H9 (cell line): ENCODE measurements at regions not wholly inside any gene's neighbourhood (a gene's known extent, or its start where the extent isn't known, plus 50 kb on each side); places are given as distances from the start of the nearest gene placed in this dataset.

Experiments
- DNase-seq: peaks from one replicate; pipeline ENCODE4 v3.0.0-alpha.2; 2017
- H2AFZ ChIP-seq: one replicate; pipeline ENCODE4 v1.6.1; 2013; ENCODE audit warnings: mild to moderate bottlenecking, low read length, control low read depth, moderate library complexity
- H2AK5ac ChIP-seq: 2 replicates; pipeline ENCODE4 v1.6.1; 2013; ENCODE audit warnings: low read length, control low read depth, mixed read lengths; ENCODE audit not compliant: insufficient read length
- H2BK120ac ChIP-seq: one replicate; pipeline ENCODE4 v1.6.1; 2013; ENCODE audit warnings: low read depth, mild to moderate bottlenecking, low read length, control low read depth, inconsistent platforms; ENCODE audit not compliant: poor library complexity, severe bottlenecking
- H2BK12ac ChIP-seq: 2 replicates; pipeline ENCODE4 v1.6.1; 2013; ENCODE audit warnings: low read length, control low read depth, mixed read lengths, low read depth; ENCODE audit not compliant: insufficient read length
- H2BK15ac ChIP-seq: 2 replicates; pipeline ENCODE4 v1.6.1; 2013; ENCODE audit warnings: low read depth, low read length, control low read depth
- H2BK20ac ChIP-seq: one replicate; pipeline ENCODE4 v1.6.1; 2013; ENCODE audit warnings: low read depth, mild to moderate bottlenecking, low read length, control low read depth, inconsistent platforms; ENCODE audit not compliant: poor library complexity, severe bottlenecking
- H2BK5ac ChIP-seq: 2 replicates; pipeline ENCODE4 v1.6.1; 2013; ENCODE audit warnings: low read length, control low read depth, mixed read lengths; ENCODE audit not compliant: insufficient read length
- H3K14ac ChIP-seq: 2 replicates; pipeline ENCODE4 v1.6.1; 2013; ENCODE audit warnings: low read length, control low read depth; ENCODE audit not compliant: insufficient read depth
- H3K18ac ChIP-seq: 2 replicates; pipeline ENCODE4 v1.6.1; 2013; ENCODE audit warnings: low read depth, mild to moderate bottlenecking, mixed read lengths, low read length, control low read depth; ENCODE audit not compliant: insufficient read length
- H3K23ac ChIP-seq: 2 replicates; pipeline ENCODE4 v1.6.1; 2013; ENCODE audit warnings: low read length, control low read depth, mixed read lengths, low read depth; ENCODE audit not compliant: insufficient read length
- H3K23me2 ChIP-seq: 2 replicates; pipeline ENCODE4 v1.6.1; 2013; ENCODE audit warnings: low read depth, mild to moderate bottlenecking, mixed read lengths, low read length, control low read depth; ENCODE audit not compliant: insufficient read length, poor library complexity, severe bottlenecking
- H3K27ac ChIP-seq: 2 replicates; pipeline ENCODE4 v1.5.1; 2013; ENCODE audit warnings: low read length, control low read depth, mixed read lengths, low read depth; ENCODE audit not compliant: insufficient read length
- H3K27me3 ChIP-seq: 2 replicates; pipeline ENCODE4 v1.6.1; 2013; ENCODE audit warnings: low read length, control low read depth, inconsistent platforms; ENCODE audit not compliant: insufficient read depth
- H3K4ac ChIP-seq: 2 replicates; pipeline ENCODE4 v1.6.1; 2013; ENCODE audit warnings: low read depth, mild to moderate bottlenecking, control low read depth, inconsistent platforms, low read length, moderate library complexity
- H3K4me1 ChIP-seq: 2 replicates; pipeline ENCODE4 v1.6.1; 2013; ENCODE audit warnings: low read length, control low read depth, inconsistent platforms; ENCODE audit not compliant: insufficient read depth
- H3K4me2 ChIP-seq: 2 replicates; pipeline ENCODE4 v1.6.1; 2013; ENCODE audit warnings: low read length, control low read depth, mixed read lengths; ENCODE audit not compliant: insufficient read length, insufficient read depth
- H3K56ac ChIP-seq: 2 replicates; pipeline ENCODE4 v1.6.1; 2013; ENCODE audit warnings: low read depth, mild to moderate bottlenecking, mixed read lengths, low read length, control low read depth; ENCODE audit not compliant: insufficient read length
- H3K79me1 ChIP-seq: 2 replicates; pipeline ENCODE4 v1.6.1; 2013; ENCODE audit warnings: low read depth, mild to moderate bottlenecking, moderate library complexity, low read length, control low read depth, inconsistent platforms; ENCODE audit not compliant: insufficient read depth, poor library complexity, severe bottlenecking
- H3K79me2 ChIP-seq: 2 replicates; pipeline ENCODE4 v1.6.1; 2013; ENCODE audit warnings: low read length, control low read depth, inconsistent platforms; ENCODE audit not compliant: insufficient read depth
- H3K9ac ChIP-seq: 2 replicates; pipeline ENCODE4 v1.6.1; 2013; ENCODE audit warnings: low read length, control low read depth, mixed read lengths; ENCODE audit not compliant: insufficient read length; ENCODE audit errors: extremely low read depth
- H3K9me3 ChIP-seq: one replicate; pipeline ENCODE4 v1.6.1; 2013; ENCODE audit warnings: low read depth, low read length, inconsistent platforms; ENCODE audit not compliant: control insufficient read depth
- H3T11ph ChIP-seq: one replicate; pipeline ENCODE4 v1.6.1; 2013; ENCODE audit warnings: mild to moderate bottlenecking, low read length, control low read depth, inconsistent platforms
- H4K20me1 ChIP-seq: one replicate; pipeline ENCODE4 v1.6.1; 2013; ENCODE audit not compliant: control insufficient read depth, insufficient read length, insufficient read depth
- H4K5ac ChIP-seq: 2 replicates; pipeline ENCODE4 v1.6.1; 2013; ENCODE audit warnings: low read depth, mild to moderate bottlenecking, mixed read lengths, low read length, control low read depth; ENCODE audit not compliant: insufficient read length
- H4K8ac ChIP-seq: replicated peaks from 2 replicates; pipeline ENCODE4 v1.6.1; 2013; ENCODE audit warnings: low read length, control low read depth, mixed read lengths, low read depth; ENCODE audit not compliant: insufficient read length
- H4K91ac ChIP-seq: 2 replicates; pipeline ENCODE4 v1.6.1; 2013; ENCODE audit warnings: low read depth, mild to moderate bottlenecking, moderate library complexity, mixed read lengths, low read length, control low read depth; ENCODE audit not compliant: insufficient read length
- H3K27ac Mint-ChIP-seq, 3 experiments: 2 replicates in 2 of 3; 3 replicates in 1 of 3; pipeline ENCODE4 v1.8.0; 2020 to 2021; ENCODE audit warnings: mixed read lengths in 3 of 3, mild to moderate bottlenecking in 1 of 3, moderate library complexity in 1 of 3
- H3K27me3 Mint-ChIP-seq: 2 replicates; pipeline ENCODE4 v1.8.0; 2021; ENCODE audit warnings: low read depth, mild to moderate bottlenecking, moderate library complexity, mixed read lengths
- H3K36me3 Mint-ChIP-seq, 3 experiments: 2 replicates in 2 of 3; 3 replicates in 1 of 3; pipeline ENCODE4 v1.8.0; 2020 to 2021; ENCODE audit warnings: low read depth in 3 of 3, mixed read lengths in 3 of 3; ENCODE audit not compliant: insufficient read depth in 1 of 3
- H3K4me1 Mint-ChIP-seq, 2 experiments: 2 replicates each; pipeline ENCODE4 v1.8.0; 2020; ENCODE audit warnings: mixed read lengths in 2 of 2
- H3K4me3 Mint-ChIP-seq, 2 experiments: 2 replicates in 1 of 2; 3 replicates in 1 of 2; pipeline ENCODE4 v1.8.0; 2020 to 2021; ENCODE audit warnings: mild to moderate bottlenecking in 2 of 2, mixed read lengths in 2 of 2, moderate library complexity in 1 of 2
- H3K9me3 Mint-ChIP-seq, 2 experiments: 2 replicates in 1 of 2; 3 replicates in 1 of 2; pipeline ENCODE4 v1.8.0; 2020; ENCODE audit warnings: mild to moderate bottlenecking in 2 of 2, mixed read lengths in 2 of 2, moderate library complexity in 1 of 2
- WGBS: extraction: QIAGEN DNeasy Blood & Tissue Kit; methylation state at CpG from one replicate; pipeline ENCODE4 v1.1.7; 2013; ENCODE audit warnings: missing lambda C conversion rate, low lambda C conversion rate, mixed read lengths; ENCODE audit not compliant: insufficient read length; ENCODE audit errors: extremely low coverage; 5-methylcytosine and 5-hydroxymethylcytosine counted together
- TF ChIP-seq, protein P1 (sequence below): fragments of 200-600 bp; sonication (generic); conservative IDR thresholded peaks from 3 replicates; pipeline ENCODE4 v1.8.0; 2021; ENCODE audit warnings: antibody characterized with exemption, mild to moderate bottlenecking

- no peak overlapping the region for H3K4me2 ChIP-seq
- H2AFZ ChIP-seq, result no peak overlapping the region
- H2BK20ac ChIP-seq, result no peak overlapping the region
- no peak overlapping the region for H3K4me3 Mint-ChIP-seq
- H3T11ph ChIP-seq, result no peak overlapping the region
- peaks cover 7% of the 10 kb centered on the region for H3K27me3 Mint-ChIP-seq
- H4K20me1 ChIP-seq, result no peaks in the 10 kb centered on the region
- H3K79me2 ChIP-seq, result no peaks in the 10 kb centered on the region
- H3K79me1 ChIP-seq, result no peaks in the 10 kb centered on the region
- H3K9me3 ChIP-seq, result no peaks in the 10 kb centered on the region
- H2BK5ac ChIP-seq, result no peak overlapping the region
- WGBS, result no CpG with 5 or more reads among the region's 4 CpGs
- H3K14ac ChIP-seq, result no peak overlapping the region
- no peak overlapping the region for H2BK15ac ChIP-seq
- no peaks in the 10 kb centered on the region for H3K36me3 Mint-ChIP-seq
- no peaks in the 10 kb centered on the region for H3K4me1 ChIP-seq
- no peak overlapping the region for H3K9ac ChIP-seq
- H3K4me1 Mint-ChIP-seq, result peaks cover 0 to 4% of the 10 kb centered on the region in 2 experiments; a peak in 1 of 4 replicates
- H3K23ac ChIP-seq, result no peak overlapping the region
- no peak overlapping the region for H3K27ac Mint-ChIP-seq
- no peak overlapping the region for H3K27ac ChIP-seq
- no peak overlapping the region for H4K5ac ChIP-seq
- peak overlapping the region; percentile 7 for H3K18ac ChIP-seq
- no peak overlapping the region for H3K56ac ChIP-seq
- H3K23me2 ChIP-seq, result no peaks in the 10 kb centered on the region
- H3K9me3 Mint-ChIP-seq, result no peaks in the 10 kb centered on the region; a peak in 1 of 5 replicates
- TF ChIP-seq, protein P1, sequence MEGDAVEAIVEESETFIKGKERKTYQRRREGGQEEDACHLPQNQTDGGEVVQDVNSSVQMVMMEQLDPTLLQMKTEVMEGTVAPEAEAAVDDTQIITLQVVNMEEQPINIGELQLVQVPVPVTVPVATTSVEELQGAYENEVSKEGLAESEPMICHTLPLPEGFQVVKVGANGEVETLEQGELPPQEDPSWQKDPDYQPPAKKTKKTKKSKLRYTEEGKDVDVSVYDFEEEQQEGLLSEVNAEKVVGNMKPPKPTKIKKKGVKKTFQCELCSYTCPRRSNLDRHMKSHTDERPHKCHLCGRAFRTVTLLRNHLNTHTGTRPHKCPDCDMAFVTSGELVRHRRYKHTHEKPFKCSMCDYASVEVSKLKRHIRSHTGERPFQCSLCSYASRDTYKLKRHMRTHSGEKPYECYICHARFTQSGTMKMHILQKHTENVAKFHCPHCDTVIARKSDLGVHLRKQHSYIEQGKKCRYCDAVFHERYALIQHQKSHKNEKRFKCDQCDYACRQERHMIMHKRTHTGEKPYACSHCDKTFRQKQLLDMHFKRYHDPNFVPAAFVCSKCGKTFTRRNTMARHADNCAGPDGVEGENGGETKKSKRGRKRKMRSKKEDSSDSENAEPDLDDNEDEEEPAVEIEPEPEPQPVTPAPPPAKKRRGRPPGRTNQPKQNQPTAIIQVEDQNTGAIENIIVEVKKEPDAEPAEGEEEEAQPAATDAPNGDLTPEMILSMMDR, result no peak
- no peak overlapping the region for H2AK5ac ChIP-seq
- DNase-seq, result no peak
- H4K91ac ChIP-seq, result no peak overlapping the region
- no peak overlapping the region for H2BK12ac ChIP-seq
- H2BK120ac ChIP-seq, result no peak overlapping the region
- no peak overlapping the region for H3K4ac ChIP-seq
- H4K8ac ChIP-seq, result no peak overlapping the region
- no peaks in the 10 kb centered on the region for H3K27me3 ChIP-seq
Observed at GRCh38 chr20:23249541-23249940, 101.0 kb upstream of the NXT1 start.
